Nephron progenitor cell (in vitro differentiated cells): ENCODE measurements at regions not wholly inside any gene's neighbourhood (a gene's known extent, or its start where the extent isn't known, plus 50 kb on each side); places are given as distances from the start of the nearest gene placed in this dataset.

ENCODE experiments used
- DNase-seq: peaks from one replicate; pipeline ENCODE4 v3.0.0; 2021
- H3K27ac Mint-ChIP-seq: 2 replicates; pipeline ENCODE4 v1.8.0; 2021; ENCODE audit warnings: mild to moderate bottlenecking, moderate library complexity, mixed read lengths
- H3K27me3 Mint-ChIP-seq: 2 replicates; pipeline ENCODE4 v1.8.0; 2021; ENCODE audit warnings: mild to moderate bottlenecking, low read depth, mixed read lengths; ENCODE audit not compliant: poor library complexity
- H3K36me3 Mint-ChIP-seq: 2 replicates; pipeline ENCODE4 v1.8.0; 2021; ENCODE audit warnings: low read depth, mixed read lengths
- H3K4me1 Mint-ChIP-seq: 2 replicates; pipeline ENCODE4 v1.8.0; 2021; ENCODE audit warnings: mixed read lengths
- H3K4me3 Mint-ChIP-seq: 2 replicates; pipeline ENCODE4 v1.8.0; 2021; ENCODE audit warnings: mild to moderate bottlenecking, moderate library complexity, mixed read lengths
- H3K9me3 Mint-ChIP-seq: 2 replicates; pipeline ENCODE4 v1.8.0; 2021; ENCODE audit warnings: mild to moderate bottlenecking, moderate library complexity, mixed read lengths
- CTCF ChIP-seq: fragments of 200-600 bp; sonication (generic); IDR thresholded peaks from 2 replicates; pipeline ENCODE4 v1.5.0; 2021; ENCODE audit warnings: antibody characterized with exemption

GRCh38 chr18:41465386-41465785 lies 489.6 kb upstream of the PIK3C3 start:
- peaks cover 23% of the 10 kb centered on the region for H3K36me3 Mint-ChIP-seq
- H3K27me3 Mint-ChIP-seq: peaks cover 4% of the 10 kb centered on the region
- no peak for TF ChIP-seq CTCF
- H3K4me1 Mint-ChIP-seq: peaks cover 14% of the 10 kb centered on the region
- no peak overlapping the region for H3K27ac Mint-ChIP-seq
- H3K4me3 Mint-ChIP-seq: no peak overlapping the region
- DNase-seq: no peak
- no peaks in the 10 kb centered on the region for H3K9me3 Mint-ChIP-seq

- peaks cover 4% of the 10 kb centered on the region for H3K27me3 Mint-ChIP-seq
- H3K27ac Mint-ChIP-seq: no peak overlapping the region
- no peak overlapping the region for H3K4me3 Mint-ChIP-seq
- TF ChIP-seq CTCF: no peak
- DNase-seq: no peak
- peaks cover 14% of the 10 kb centered on the region for H3K4me1 Mint-ChIP-seq
- no peaks in the 10 kb centered on the region for H3K9me3 Mint-ChIP-seq
- H3K36me3 Mint-ChIP-seq: peaks cover 23% of the 10 kb centered on the region
Observed at GRCh38 chr18:41464278-41464677, 490.8 kb upstream of the PIK3C3 start.

GRCh38 chr18:41462946-41463345 lies 492.1 kb upstream of the PIK3C3 start:
- Mint-ChIP-seq H3K27me3 (peaks cover 4% of the 10 kb centered on the region), H3K4me3 (no peak overlapping the region), H3K36me3 (peaks cover 23% of the 10 kb centered on the region), H3K27ac (no peak overlapping the region), H3K4me1 (peaks cover 14% of the 10 kb centered on the region), H3K9me3 (no peaks in the 10 kb centered on the region)
- no peak for DNase-seq
- no peak for TF ChIP-seq CTCF

GRCh38 chr18:41461114-41461513 lies 493.9 kb upstream of the PIK3C3 start:
- Mint-ChIP-seq H3K27me3 (peaks cover 3% of the 10 kb centered on the region), H3K9me3 (no peaks in the 10 kb centered on the region), H3K4me3 (no peak overlapping the region), H3K36me3 (peaks cover 7% of the 10 kb centered on the region), H3K27ac (no peak overlapping the region), H3K4me1 (peaks cover 9% of the 10 kb centered on the region)
- DNase-seq: no peak
- no peak for TF ChIP-seq CTCF

GRCh38 chr18:41459656-41460055 lies 495.4 kb upstream of the PIK3C3 start:
- H3K27me3 Mint-ChIP-seq: peaks cover 3% of the 10 kb centered on the region
- no peaks in the 10 kb centered on the region for H3K9me3 Mint-ChIP-seq
- DNase-seq: no peak
- H3K36me3 Mint-ChIP-seq: no peaks in the 10 kb centered on the region
- H3K4me3 Mint-ChIP-seq: no peak overlapping the region
- H3K4me1 Mint-ChIP-seq: peaks cover 4% of the 10 kb centered on the region
- H3K27ac Mint-ChIP-seq: no peak overlapping the region
- no peak for TF ChIP-seq CTCF

- Mint-ChIP-seq H3K4me1 (no peaks in the 10 kb centered on the region), H3K27me3 (peaks cover 3% of the 10 kb centered on the region), H3K27ac (no peak overlapping the region), H3K36me3 (no peaks in the 10 kb centered on the region), H3K9me3 (peaks cover 8% of the 10 kb centered on the region), H3K4me3 (no peak overlapping the region)
- DNase-seq: no peak
- TF ChIP-seq CTCF: no peak
Observed at GRCh38 chr18:41458376-41458775, 496.7 kb upstream of the PIK3C3 start.
